Stomach (tissue), 4 donors: ENCODE measurements at regions not wholly inside any gene's neighbourhood (a gene's known extent, or its start where the extent isn't known, plus 50 kb on each side); places are given as distances from the start of the nearest gene placed in this dataset.

Experiments
- CTCF ChIP-seq, 7 experiments: fragments of 450-650 bp in 4 of 7; fragments of 200-600 bp in 3 of 7; sonication (generic) in 3 of 7; IDR thresholded peaks; one replicate each; pipeline ENCODE4 v1.5.1; 2016 to 2019; ENCODE audit warnings: antibody characterized with exemption in 7 of 7, control low read depth in 2 of 7, mild to moderate bottlenecking in 1 of 7
- EP300 ChIP-seq: sonication (generic); formaldehyde crosslinking; IDR thresholded peaks from one replicate; pipeline ENCODE4 v1.6.1; 2017; ENCODE audit warnings: antibody characterized with exemption
- POLR2A ChIP-seq, 4 donors: fragments of 450-650 bp; IDR thresholded peaks; one replicate each; pipeline ENCODE4 v1.6.1; 2016; ENCODE audit warnings: antibody characterized with exemption in 4 of 4, control low read depth in 2 of 4, mild to moderate bottlenecking in 1 of 4, moderate library complexity in 1 of 4
- POLR2AphosphoS5 ChIP-seq, 3 donors: sonication (generic); formaldehyde crosslinking; IDR thresholded peaks; one replicate each; pipeline ENCODE4 v1.6.1; 2016; ENCODE audit warnings: antibody characterized with exemption in 3 of 3

GRCh38 chr2:162938387-162938786 is 99.8 kb upstream of the KCNH7 start:
- TF ChIP-seq POLR2AphosphoS5 (IDR thresholded peaks at IDR 0.05): no peak
- TF ChIP-seq CTCF (IDR thresholded peaks at IDR 0.05): no peak
- TF ChIP-seq EP300: no peak
- no peak for TF ChIP-seq POLR2A (IDR thresholded peaks at IDR 0.05)
